IPS-18a (cell line): ENCODE measurements at regions not wholly inside any gene's neighbourhood (a gene's known extent, or its start where the extent isn't known, plus 50 kb on each side); places are given as distances from the start of the nearest gene placed in this dataset.

Source experiments
- H3K27ac ChIP-seq: one replicate; pipeline ENCODE4 v1.5.1; 2013; ENCODE audit warnings: low read length
- H3K27me3 ChIP-seq: one replicate; pipeline ENCODE4 v1.6.1; 2013; ENCODE audit warnings: mild to moderate bottlenecking, low read length; ENCODE audit not compliant: control insufficient read depth, insufficient read depth
- H3K36me3 ChIP-seq: one replicate; pipeline ENCODE4 v1.6.1; 2013; ENCODE audit warnings: low read depth, low read length; ENCODE audit not compliant: control insufficient read depth
- H3K4me1 ChIP-seq: one replicate; pipeline ENCODE4 v1.6.1; 2013; ENCODE audit warnings: low read depth, low read length; ENCODE audit not compliant: control insufficient read depth
- H3K4me3 ChIP-seq: one replicate; pipeline ENCODE4 v1.5.1; 2013; ENCODE audit warnings: low read length
- H3K9ac ChIP-seq: one replicate; pipeline ENCODE4 v1.6.1; 2013; ENCODE audit warnings: mild to moderate bottlenecking, low read length, moderate library complexity
- H3K9me3 ChIP-seq: one replicate; pipeline ENCODE4 v1.6.1; 2013; ENCODE audit warnings: low read depth, low read length; ENCODE audit not compliant: control insufficient read depth

DNA sequence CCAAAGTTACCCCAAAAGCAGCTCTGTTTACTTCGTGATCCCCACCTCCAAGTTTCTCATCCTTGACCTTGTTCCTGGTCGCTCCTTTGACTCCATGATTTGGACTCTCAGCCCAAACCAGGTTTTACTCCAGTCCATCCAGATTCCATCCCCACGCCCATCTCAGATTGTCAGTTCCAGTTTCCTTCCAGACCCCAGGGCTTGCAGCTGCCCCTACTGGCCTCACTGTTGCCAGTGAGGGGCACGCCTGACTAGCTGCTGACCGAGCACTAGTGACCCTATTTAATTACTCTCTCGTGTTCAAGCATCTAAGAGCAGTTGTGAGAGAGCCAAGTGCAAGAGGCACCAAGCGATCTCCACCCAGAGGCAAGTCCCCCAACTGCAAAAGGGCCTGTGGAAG, 155.1 kb upstream of the FUT8 start:
- no peaks in the 10 kb centered on the region for H3K9me3 ChIP-seq
- H3K27me3 ChIP-seq: no peaks in the 10 kb centered on the region
- H3K4me1 ChIP-seq: peaks cover 17% of the 10 kb centered on the region
- H3K36me3 ChIP-seq: no peaks in the 10 kb centered on the region
- no peak overlapping the region for H3K27ac ChIP-seq
- H3K9ac ChIP-seq: no peak overlapping the region
- no peak overlapping the region for H3K4me3 ChIP-seq

GRCh38 chr14:65258391-65258790, 154.1 kb upstream of the FUT8 start:
- Histone ChIP-seq H3K36me3 (no peaks in the 10 kb centered on the region), H3K9ac (no peak overlapping the region), H3K27ac (no peak overlapping the region), H3K4me3 (no peak overlapping the region), H3K4me1 (peaks cover 17% of the 10 kb centered on the region), H3K9me3 (no peaks in the 10 kb centered on the region), H3K27me3 (no peaks in the 10 kb centered on the region)

GRCh38 chr14:65259000-65259399, 153.5 kb upstream of the FUT8 start:
- Histone ChIP-seq H3K27ac (no peak overlapping the region), H3K9ac (no peak overlapping the region), H3K27me3 (no peaks in the 10 kb centered on the region), H3K4me1 (peaks cover 17% of the 10 kb centered on the region), H3K9me3 (no peaks in the 10 kb centered on the region), H3K36me3 (no peaks in the 10 kb centered on the region), H3K4me3 (no peak overlapping the region)

DNA sequence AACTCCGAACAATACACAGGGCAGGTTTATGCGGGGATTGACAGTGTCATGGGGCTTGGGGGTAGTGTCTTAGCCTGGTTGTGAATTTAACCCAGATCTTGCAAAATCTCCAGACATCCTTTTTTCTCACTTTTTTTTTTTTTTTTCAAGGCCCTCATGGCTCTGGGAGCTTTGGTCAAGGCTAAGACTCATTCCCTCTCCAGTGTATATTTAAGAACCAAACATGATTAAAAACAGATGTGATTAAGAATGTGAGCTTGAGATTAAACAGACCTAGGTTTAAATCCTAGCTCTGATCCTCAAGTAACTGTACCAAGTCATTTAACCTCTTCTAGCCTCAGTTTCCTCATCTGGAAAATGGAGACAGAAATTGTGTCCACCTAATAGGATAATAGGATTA, 151.7 kb upstream of the FUT8 start:
- no peak overlapping the region for H3K9ac ChIP-seq
- no peaks in the 10 kb centered on the region for H3K27me3 ChIP-seq
- H3K9me3 ChIP-seq: no peaks in the 10 kb centered on the region
- no peaks in the 10 kb centered on the region for H3K36me3 ChIP-seq
- H3K4me1 ChIP-seq: peaks cover 8% of the 10 kb centered on the region
- H3K27ac ChIP-seq: no peak overlapping the region
- no peak overlapping the region for H3K4me3 ChIP-seq

- Histone ChIP-seq H3K9me3 (no peaks in the 10 kb centered on the region), H3K4me3 (no peak overlapping the region), H3K27me3 (no peaks in the 10 kb centered on the region), H3K4me1 (peaks cover 1% of the 10 kb centered on the region), H3K9ac (no peak overlapping the region), H3K36me3 (no peaks in the 10 kb centered on the region), H3K27ac (no peak overlapping the region)
Observed at GRCh38 chr14:65261425-65261920, 151.1 kb upstream of the FUT8 start.

DNA sequence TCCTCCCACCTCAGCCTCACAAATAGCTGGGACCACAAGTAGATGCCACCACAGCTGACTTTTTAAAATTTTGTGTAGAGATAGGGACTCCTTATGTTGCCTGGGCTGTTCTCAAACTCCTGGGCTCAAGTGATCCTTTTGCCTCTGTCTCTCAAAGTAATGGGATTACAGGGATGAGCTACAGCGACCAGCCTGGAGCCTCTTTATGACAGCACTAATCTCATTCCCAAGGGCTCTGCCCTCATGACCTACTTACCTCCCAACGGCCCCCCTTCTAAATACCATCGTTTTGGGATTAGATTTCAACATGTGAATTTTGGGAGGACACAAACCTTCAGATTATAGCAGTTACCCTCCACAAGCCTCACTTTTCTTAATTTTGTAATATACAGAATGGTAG, 150.6 kb upstream of the FUT8 start:
- H3K27me3 ChIP-seq: no peaks in the 10 kb centered on the region
- H3K27ac ChIP-seq: no peak overlapping the region
- H3K9ac ChIP-seq: no peak overlapping the region
- H3K4me1 ChIP-seq: no peaks in the 10 kb centered on the region
- no peaks in the 10 kb centered on the region for H3K36me3 ChIP-seq
- no peaks in the 10 kb centered on the region for H3K9me3 ChIP-seq
- no peak overlapping the region for H3K4me3 ChIP-seq

DNA sequence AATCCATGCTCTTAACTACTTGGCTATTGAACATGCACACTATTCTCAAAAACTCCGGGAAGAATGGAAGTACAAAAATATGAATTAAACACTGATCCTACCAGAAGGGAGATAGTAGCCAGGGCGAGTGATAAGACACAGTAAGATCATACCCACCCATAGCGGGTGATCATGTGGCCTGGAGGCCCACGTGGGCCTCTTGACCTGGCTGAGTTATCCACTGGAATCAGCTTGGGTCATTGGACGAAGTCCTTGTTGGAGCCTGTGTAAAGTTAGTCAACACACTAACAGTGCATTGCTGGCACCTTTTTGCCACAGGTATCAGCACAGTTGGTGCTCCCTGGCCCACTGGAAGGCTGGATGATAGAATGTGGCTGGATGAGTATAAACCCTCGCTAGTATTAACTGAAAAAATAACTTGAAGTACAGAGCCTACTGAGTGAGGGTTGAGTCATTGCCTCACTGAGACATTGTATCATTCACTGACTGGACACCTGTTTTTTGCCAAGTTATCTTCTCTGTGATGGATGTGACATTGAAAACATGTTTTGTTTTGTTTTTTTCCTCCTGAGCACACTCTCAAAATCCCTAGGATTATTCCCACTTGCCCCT, 149.2 kb upstream of the FUT8 start:
- H3K27ac ChIP-seq: no peak overlapping the region
- no peaks in the 10 kb centered on the region for H3K36me3 ChIP-seq
- no peaks in the 10 kb centered on the region for H3K27me3 ChIP-seq
- no peak overlapping the region for H3K4me3 ChIP-seq
- H3K9me3 ChIP-seq: no peaks in the 10 kb centered on the region
- no peak overlapping the region for H3K9ac ChIP-seq
- no peaks in the 10 kb centered on the region for H3K4me1 ChIP-seq

DNA sequence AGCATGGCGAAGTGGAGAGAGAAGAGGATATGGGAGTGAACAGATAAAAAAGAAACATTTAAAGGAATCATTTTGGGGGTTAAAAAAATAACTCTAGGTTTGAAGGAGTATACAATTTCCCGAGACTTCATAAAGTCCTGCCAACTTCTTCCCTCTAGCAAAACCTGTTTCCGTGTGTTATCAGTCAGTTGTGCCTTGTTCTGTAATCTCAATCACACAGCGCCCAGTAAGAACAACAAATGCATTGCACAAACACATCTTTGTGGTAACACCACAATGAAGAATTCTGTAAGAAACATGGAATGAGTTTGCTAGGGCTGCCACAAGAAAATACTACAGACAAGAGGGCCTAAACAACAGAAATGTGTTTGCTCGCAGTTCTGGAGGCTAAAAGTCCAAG, 144.7 kb upstream of the FUT8 start:
- no peak overlapping the region for H3K27ac ChIP-seq
- no peaks in the 10 kb centered on the region for H3K9me3 ChIP-seq
- H3K9ac ChIP-seq: no peak overlapping the region
- H3K4me3 ChIP-seq: no peak overlapping the region
- H3K27me3 ChIP-seq: no peaks in the 10 kb centered on the region
- no peaks in the 10 kb centered on the region for H3K4me1 ChIP-seq
- H3K36me3 ChIP-seq: no peaks in the 10 kb centered on the region

- Histone ChIP-seq H3K4me1 (no peaks in the 10 kb centered on the region), H3K27me3 (no peaks in the 10 kb centered on the region), H3K27ac (no peak overlapping the region), H3K36me3 (no peaks in the 10 kb centered on the region), H3K4me3 (no peak overlapping the region), H3K9me3 (no peaks in the 10 kb centered on the region), H3K9ac (no peak overlapping the region)
Observed at GRCh38 chr14:65268594-65268993, 143.9 kb upstream of the FUT8 start.

DNA sequence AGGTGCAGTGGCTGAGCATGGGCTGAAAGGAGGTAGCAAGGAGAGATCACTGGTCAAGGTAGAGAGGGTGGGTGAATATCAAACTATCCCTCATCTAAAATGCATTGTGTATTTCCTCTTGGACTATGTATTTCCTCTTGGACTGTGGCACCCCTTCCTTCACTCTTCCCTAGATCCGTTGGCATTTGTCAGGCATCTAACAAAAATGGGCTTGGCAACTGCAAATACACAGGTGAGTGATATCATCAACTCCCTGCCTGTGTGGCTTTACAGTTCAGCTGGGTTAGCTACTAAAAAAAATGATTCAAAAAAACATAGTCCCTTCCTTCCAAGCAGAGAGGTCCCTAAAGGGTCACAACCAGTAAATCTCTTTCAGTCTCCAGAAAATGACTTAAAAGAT, 142.8 kb upstream of the FUT8 start:
- Histone ChIP-seq H3K9me3 (no peaks in the 10 kb centered on the region), H3K4me3 (no peak overlapping the region), H3K36me3 (no peaks in the 10 kb centered on the region), H3K9ac (no peak overlapping the region), H3K27ac (no peak overlapping the region), H3K27me3 (no peaks in the 10 kb centered on the region), H3K4me1 (no peaks in the 10 kb centered on the region)

- no peaks in the 10 kb centered on the region for H3K36me3 ChIP-seq
- no peak overlapping the region for H3K4me3 ChIP-seq
- H3K9me3 ChIP-seq: no peaks in the 10 kb centered on the region
- H3K9ac ChIP-seq: no peak overlapping the region
- no peak overlapping the region for H3K27ac ChIP-seq
- no peaks in the 10 kb centered on the region for H3K27me3 ChIP-seq
- peaks cover 13% of the 10 kb centered on the region for H3K4me1 ChIP-seq
Observed at GRCh38 chr14:65277027-65277426, 135.5 kb upstream of the FUT8 start.

GRCh38 chr14:65277580-65278270, 134.8 kb upstream of the FUT8 start:
- H3K9me3 ChIP-seq: no peaks in the 10 kb centered on the region
- no peaks in the 10 kb centered on the region for H3K27me3 ChIP-seq
- no peak overlapping the region for H3K4me3 ChIP-seq
- H3K4me1 ChIP-seq: peaks cover 20% of the 10 kb centered on the region
- no peak overlapping the region for H3K27ac ChIP-seq
- no peak overlapping the region for H3K9ac ChIP-seq
- H3K36me3 ChIP-seq: no peaks in the 10 kb centered on the region
